Adrenal gland (tissue), 5 donors: ENCODE measurements at regions not wholly inside any gene's neighbourhood (a gene's known extent, or its start where the extent isn't known, plus 50 kb on each side); places are given as distances from the start of the nearest gene placed in this dataset.

Experiments
- CTCF ChIP-seq, 6 experiments: fragments of 450-650 bp in 4 of 6; fragments of 200-600 bp in 2 of 6; sonication (generic) in 1 of 6; IDR thresholded peaks; 1 replicate in 5 of 6; 2 replicates in 1 of 6; pipeline versions ENCODE4 v1.5.1 to v1.8.0; 2016 to 2021; ENCODE audit warnings: antibody characterized with exemption in 6 of 6, mild to moderate bottlenecking in 2 of 6, moderate library complexity in 1 of 6
- POLR2A ChIP-seq, 2 donors: fragments of 450-650 bp; IDR thresholded peaks; one replicate each; pipeline ENCODE4 v1.6.1; 2017; ENCODE audit warnings: antibody characterized with exemption in 2 of 2, mild to moderate bottlenecking in 2 of 2, moderate library complexity in 1 of 2
- donor health status: DM: no; HTN: no; CAD: no.

GRCh38 chr21:19490481-19490880 is 1086.9 kb upstream of the TMPRSS15 start:
- no peak for TF ChIP-seq CTCF (IDR thresholded peaks at IDR 0.05)
- no peak for TF ChIP-seq POLR2A (IDR thresholded peaks at IDR 0.05)
